Endodermal cell (in vitro differentiated cells): ENCODE measurements at regions not wholly inside any gene's neighbourhood (a gene's known extent, or its start where the extent isn't known, plus 50 kb on each side); places are given as distances from the start of the nearest gene placed in this dataset.

Experiments used
- DNase-seq: peaks from one replicate; pipeline ENCODE4 v3.0.0-alpha.2; 2017
- H3K27ac ChIP-seq: 2 replicates; pipeline ENCODE4 v1.5.1; 2013; ENCODE audit warnings: mild to moderate bottlenecking, low read depth, low read length, moderate library complexity
- H3K27me3 ChIP-seq: 2 replicates; pipeline ENCODE4 v1.6.1; 2013; ENCODE audit warnings: mild to moderate bottlenecking, low read length, moderate library complexity; ENCODE audit not compliant: insufficient read depth, control insufficient read depth, poor library complexity, severe bottlenecking
- H3K36me3 ChIP-seq: 2 replicates; pipeline ENCODE4 v1.7.0; 2013; ENCODE audit warnings: mild to moderate bottlenecking, low read length, moderate library complexity; ENCODE audit not compliant: control insufficient read depth, insufficient read depth
- H3K4me1 ChIP-seq: one replicate; pipeline ENCODE4 v1.7.0; 2013; ENCODE audit warnings: low read length; ENCODE audit not compliant: control insufficient read depth, insufficient read depth
- H3K4me3 ChIP-seq: 2 replicates; pipeline ENCODE4 v1.5.1; 2013; ENCODE audit warnings: mild to moderate bottlenecking, low read length, moderate library complexity
- H3K9ac ChIP-seq: 2 replicates; pipeline ENCODE4 v1.6.1; 2013; ENCODE audit warnings: mild to moderate bottlenecking, low read length, moderate library complexity; ENCODE audit not compliant: poor library complexity, severe bottlenecking; ENCODE audit errors: extremely low read depth
- H3K9me3 ChIP-seq: 2 replicates; pipeline ENCODE4 v1.6.1; 2013; ENCODE audit warnings: mild to moderate bottlenecking, low read length, moderate library complexity; ENCODE audit not compliant: control insufficient read depth
- H3K27ac Mint-ChIP-seq: 2 replicates; pipeline ENCODE4 v1.8.0; 2020; ENCODE audit warnings: mixed read lengths
- H3K27me3 Mint-ChIP-seq: 2 replicates; pipeline ENCODE4 v1.8.0; 2021; ENCODE audit warnings: mild to moderate bottlenecking, mixed read lengths; ENCODE audit not compliant: insufficient read depth
- H3K36me3 Mint-ChIP-seq: 2 replicates; pipeline ENCODE4 v1.8.0; 2020; ENCODE audit warnings: low read depth, mixed read lengths
- H3K4me1 Mint-ChIP-seq: 2 replicates; pipeline ENCODE4 v1.8.0; 2020; ENCODE audit warnings: mixed read lengths
- H3K4me3 Mint-ChIP-seq: 2 replicates; pipeline ENCODE4 v1.8.0; 2020; ENCODE audit warnings: mild to moderate bottlenecking, moderate library complexity, mixed read lengths
- H3K9me3 Mint-ChIP-seq: 2 replicates; pipeline ENCODE4 v1.8.0; 2020; ENCODE audit warnings: mild to moderate bottlenecking, mixed read lengths
- CTCF ChIP-seq: fragments of 200-600 bp; sonication (generic); conservative IDR thresholded peaks from 2 replicates; pipeline ENCODE4 v1.5.0; 2021; ENCODE audit warnings: antibody characterized with exemption, mild to moderate bottlenecking
- WGBS, 2 experiments: methylation state at CpG; one replicate each; pipeline versions ENCODE4 v1.1.5 to v1.1.7; 2013; ENCODE audit warnings: missing lambda C conversion rate in 2 of 2, mixed read lengths in 1 of 2; ENCODE audit not compliant: insufficient coverage in 1 of 2, insufficient read length in 1 of 2; 5-methylcytosine and 5-hydroxymethylcytosine counted together

GRCh38 chr4:138037696-138038095, 204.5 kb downstream of the SLC7A11 start:
- no peak overlapping the region for H3K9ac ChIP-seq
- Mint-ChIP-seq H3K27me3 (no peaks in the 10 kb centered on the region), H3K36me3 (no peaks in the 10 kb centered on the region), H3K4me1 (no peaks in the 10 kb centered on the region), H3K27ac (no peak overlapping the region), H3K9me3 (no peaks in the 10 kb centered on the region), H3K4me3 (no peak overlapping the region)
- TF ChIP-seq CTCF: no peak
- no peaks in the 10 kb centered on the region for H3K36me3 ChIP-seq
- no peak overlapping the region for H3K4me3 ChIP-seq
- 78 to 85% methylated on average over 1 to 3 of the region's 3 CpGs for WGBS, 2 experiments
- no peak overlapping the region for H3K27ac ChIP-seq
- no peaks in the 10 kb centered on the region for H3K4me1 ChIP-seq
- no peaks in the 10 kb centered on the region for H3K27me3 ChIP-seq
- DNase-seq: no peak
- H3K9me3 ChIP-seq: no peaks in the 10 kb centered on the region

- WGBS, 2 experiments: 88% methylated on average over 1 of the region's 1 CpG; no CpG with 5 or more reads in 1 of the 2 experiments
- Mint-ChIP-seq H3K27me3 (no peaks in the 10 kb centered on the region), H3K36me3 (no peaks in the 10 kb centered on the region), H3K4me1 (no peaks in the 10 kb centered on the region), H3K9me3 (no peaks in the 10 kb centered on the region), H3K4me3 (no peak overlapping the region), H3K27ac (no peak overlapping the region)
- peak; percentile 64 for DNase-seq
- TF ChIP-seq CTCF: peak; percentile 85
- no peak overlapping the region for H3K27ac ChIP-seq
- no peaks in the 10 kb centered on the region for H3K4me1 ChIP-seq
- no peak overlapping the region for H3K4me3 ChIP-seq
- no peak overlapping the region for H3K9ac ChIP-seq
- H3K36me3 ChIP-seq: no peaks in the 10 kb centered on the region
- no peaks in the 10 kb centered on the region for H3K27me3 ChIP-seq
- no peaks in the 10 kb centered on the region for H3K9me3 ChIP-seq
These were observed 206.3 kb downstream of the SLC7A11 start for GRCh38 chr4:138035781-138036258.

- no peak for TF ChIP-seq CTCF
- H3K9ac ChIP-seq: no peak overlapping the region
- Mint-ChIP-seq H3K36me3 (no peaks in the 10 kb centered on the region), H3K4me1 (peaks cover 3% of the 10 kb centered on the region), H3K4me3 (no peak overlapping the region), H3K9me3 (no peaks in the 10 kb centered on the region), H3K27ac (no peak overlapping the region), H3K27me3 (no peaks in the 10 kb centered on the region)
- no peaks in the 10 kb centered on the region for H3K27me3 ChIP-seq
- no peaks in the 10 kb centered on the region for H3K9me3 ChIP-seq
- no peak for DNase-seq
- no peaks in the 10 kb centered on the region for H3K36me3 ChIP-seq
- H3K4me1 ChIP-seq: no peaks in the 10 kb centered on the region
- WGBS, 2 experiments: 95 to 100% methylated on average over 2 of the region's 2 CpGs
- H3K4me3 ChIP-seq: no peak overlapping the region
- no peak overlapping the region for H3K27ac ChIP-seq
These were observed 207.3 kb downstream of the SLC7A11 start for GRCh38 chr4:138034871-138035270.
